GM12892 (cell line): ENCODE measurements at regions not wholly inside any gene's neighbourhood (a gene's known extent, or its start where the extent isn't known, plus 50 kb on each side); places are given as distances from the start of the nearest gene placed in this dataset.

Experiments
- POLR2A ChIP-seq: IDR thresholded peaks from 2 replicates; pipeline ENCODE4 v1.6.1; 2011; ENCODE audit warnings: low read depth, low read length, control low read depth
- POLR2AphosphoS5 ChIP-seq: IDR thresholded peaks from 2 replicates; pipeline ENCODE4 v1.6.1; 2011; ENCODE audit warnings: low read depth, low read length, control low read depth
- TAF1 ChIP-seq: IDR thresholded peaks from 2 replicates; pipeline ENCODE4 v1.6.1; 2011; ENCODE audit warnings: low read depth, mild to moderate bottlenecking, control low read depth, low read length, borderline replicate concordance

DNA sequence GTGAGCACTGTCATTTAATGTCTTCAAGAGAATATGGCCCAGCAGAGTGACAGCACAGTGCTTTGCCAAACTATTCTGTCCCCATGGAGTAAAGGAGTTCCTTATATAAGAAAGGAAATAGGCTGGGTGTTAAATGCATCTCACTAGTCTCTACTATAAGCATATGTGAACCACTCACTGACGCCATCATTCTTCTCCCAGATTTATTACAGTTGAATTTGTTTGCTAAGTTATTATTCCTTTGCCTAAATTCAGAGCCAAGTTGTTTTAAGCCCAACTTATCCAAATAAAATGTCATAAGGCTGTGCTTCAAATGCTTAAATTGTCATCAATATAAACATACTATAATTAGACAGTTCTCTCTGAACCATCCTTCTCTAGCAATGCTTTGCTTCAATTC, 151.6 kb downstream of the KCNA5 start:
- TF ChIP-seq POLR2A: no peak
- TF ChIP-seq POLR2AphosphoS5: no peak
- TF ChIP-seq TAF1: no peak
